ENCODE measurements at regions not wholly inside any gene's neighbourhood (a gene's known extent, or its start where the extent isn't known, plus 50 kb on each side); places are given as distances from the start of the nearest gene placed in this dataset.

- no peak overlapping the region for H3K27ac ChIP-seq
- no peak overlapping the region for H3K4me3 ChIP-seq
- H3K9me3 ChIP-seq = no peaks in the 10 kb centered on the region
- H3K4me1 ChIP-seq (ENCODE audit: insufficient read depth) = no peaks in the 10 kb centered on the region
- no peak for DNase-seq
- 91 to 94% (median 93%) methylated on average over 7 of the region's 7 CpGs for WGBS, 3 donors
- no peaks in the 10 kb centered on the region for H3K27me3 ChIP-seq
- TF ChIP-seq POLR2A (IDR thresholded peaks at IDR 0.05) = no peak
- TF ChIP-seq EP300 (IDR thresholded peaks at IDR 0.05) = no peak
- no peak for TF ChIP-seq CTCF (IDR thresholded peaks at IDR 0.05)
- intact Hi-C loops (cut with DNase I) = no loop called here
- no peaks in the 10 kb centered on the region for H3K36me3 ChIP-seq
Measured at GRCh38 chr4:45482346-45482745, 641.5 kb downstream of the GABRG1 start.

- no peak overlapping the region for H3K4me3 ChIP-seq
- intact Hi-C loops (cut with DNase I) = no loop called here
- 94 to 98% (median 97%) methylated on average over 24 to 25 of the region's 25 CpGs for WGBS, 3 donors
- TF ChIP-seq POLR2A (IDR thresholded peaks at IDR 0.05) = no peak
- TF ChIP-seq EP300 (IDR thresholded peaks at IDR 0.05) = no peak
- TF ChIP-seq CTCF (IDR thresholded peaks at IDR 0.05) = no peak
- DNase-seq = no peak
- H3K9me3 ChIP-seq = no peaks in the 10 kb centered on the region
- H3K4me1 ChIP-seq (ENCODE audit: insufficient read depth) = no peaks in the 10 kb centered on the region
- no peak overlapping the region for H3K27ac ChIP-seq
- H3K27me3 ChIP-seq = no peaks in the 10 kb centered on the region
- H3K36me3 ChIP-seq = no peaks in the 10 kb centered on the region
Measured at GRCh38 chr4:45477311-45477733, 646.5 kb downstream of the GABRG1 start.

- no peak overlapping the region for H3K4me3 ChIP-seq
- H3K36me3 ChIP-seq = no peaks in the 10 kb centered on the region
- H3K4me1 ChIP-seq (ENCODE audit: insufficient read depth) = no peaks in the 10 kb centered on the region
- H3K9me3 ChIP-seq = no peaks in the 10 kb centered on the region
- 49 to 72% (median 56%) methylated on average over 2 of the region's 2 CpGs for WGBS, 3 donors
- no peak overlapping the region for H3K27ac ChIP-seq
- H3K27me3 ChIP-seq = no peaks in the 10 kb centered on the region
- no peak for DNase-seq
- TF ChIP-seq POLR2A (IDR thresholded peaks at IDR 0.05) (no peak), CTCF (IDR thresholded peaks at IDR 0.05) (no peak), EP300 (IDR thresholded peaks at IDR 0.05) (no peak)
- intact Hi-C loops (cut with DNase I) = no loop called here
Measured at GRCh38 chr4:45475548-45475947, 648.3 kb downstream of the GABRG1 start.

GRCh38 chr4:45472490-45472889 lies 651.4 kb downstream of the GABRG1 start:
- H3K27ac ChIP-seq = no peak overlapping the region
- no peak for DNase-seq
- intact Hi-C loops (cut with DNase I) = no loop called here
- WGBS, 3 donors = 69 to 79% (median 78%) methylated on average over 3 of the region's 3 CpGs
- H3K4me3 ChIP-seq = no peak overlapping the region
- no peaks in the 10 kb centered on the region for H3K4me1 ChIP-seq (ENCODE audit: insufficient read depth)
- no peak for TF ChIP-seq EP300 (IDR thresholded peaks at IDR 0.05)
- TF ChIP-seq POLR2A (IDR thresholded peaks at IDR 0.05) = no peak
- TF ChIP-seq CTCF (IDR thresholded peaks at IDR 0.05) = no peak
- no peaks in the 10 kb centered on the region for H3K36me3 ChIP-seq
- no peaks in the 10 kb centered on the region for H3K9me3 ChIP-seq
- no peaks in the 10 kb centered on the region for H3K27me3 ChIP-seq

- H3K27me3 ChIP-seq = no peaks in the 10 kb centered on the region
- no peaks in the 10 kb centered on the region for H3K9me3 ChIP-seq
- no peak for TF ChIP-seq POLR2A (IDR thresholded peaks at IDR 0.05)
- no peak for TF ChIP-seq EP300 (IDR thresholded peaks at IDR 0.05)
- no peak for TF ChIP-seq CTCF (IDR thresholded peaks at IDR 0.05)
- H3K36me3 ChIP-seq = no peaks in the 10 kb centered on the region
- intact Hi-C loops (cut with DNase I) = no loop called here
- no peak for DNase-seq
- WGBS, 3 donors = 83 to 96% (median 89%) methylated on average over 4 of the region's 4 CpGs
- no peak overlapping the region for H3K27ac ChIP-seq
- H3K4me3 ChIP-seq = no peak overlapping the region
- no peaks in the 10 kb centered on the region for H3K4me1 ChIP-seq (ENCODE audit: insufficient read depth)
Measured at GRCh38 chr4:45471335-45471734, 652.5 kb downstream of the GABRG1 start.
